ENCODE measurements at regions not wholly inside any gene's neighbourhood (a gene's known extent, or its start where the extent isn't known, plus 50 kb on each side); places are given as distances from the start of the nearest gene placed in this dataset.

- TF ChIP-seq CTCF (IDR thresholded peaks at IDR 0.05) (no peak), POLR2A (IDR thresholded peaks at IDR 0.05) (no peak)
These were observed 157.8 kb downstream of the SAMD5 start for GRCh38 chr6:147666255-147666654.

All from esophagus squamous epithelium (tissue), 4 donors.